ENCODE measurements at regions not wholly inside any gene's neighbourhood (a gene's known extent, or its start where the extent isn't known, plus 50 kb on each side); places are given as distances from the start of the nearest gene placed in this dataset.
"Not testable (repeated sequence)": the region's sequence is repeated elsewhere in the genome, so short reads cannot be mapped to it uniquely, and the experiment has no call there.

DNA sequence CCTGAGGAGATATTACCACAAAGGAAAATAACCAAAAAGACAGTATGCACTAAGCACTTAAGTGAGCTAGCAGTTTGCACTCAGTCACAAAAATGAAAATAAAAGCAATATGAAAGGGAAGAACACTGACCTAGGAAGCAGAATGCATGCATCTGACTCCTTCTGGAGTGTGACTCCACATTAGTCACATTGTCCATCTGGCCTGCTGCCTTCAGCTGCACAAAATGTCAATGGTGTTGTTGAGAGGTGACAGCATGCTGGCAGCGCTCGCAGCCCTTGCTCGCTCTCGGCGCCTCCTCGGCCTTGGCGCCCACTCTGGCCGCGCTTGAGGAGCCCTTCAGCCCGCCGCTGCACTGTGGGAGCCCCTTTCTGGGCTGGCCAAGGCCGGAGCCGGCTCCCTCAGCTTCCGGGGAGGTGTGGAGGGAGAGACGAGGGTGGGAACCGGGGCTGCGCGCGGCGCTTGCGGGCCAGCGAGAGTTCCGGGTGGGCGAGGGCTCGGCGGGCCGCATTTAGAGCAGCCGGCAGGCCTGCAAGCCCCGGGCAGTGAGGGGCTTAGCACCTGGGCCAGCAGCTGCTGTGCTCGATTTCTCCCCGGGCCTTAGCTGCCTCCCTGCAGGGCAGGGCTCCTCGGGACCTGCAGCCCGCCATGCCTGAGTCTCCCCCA lies 874.8 kb downstream of the RAB28 start:
- ATAC-seq, result not testable (repeated sequence)

DNA sequence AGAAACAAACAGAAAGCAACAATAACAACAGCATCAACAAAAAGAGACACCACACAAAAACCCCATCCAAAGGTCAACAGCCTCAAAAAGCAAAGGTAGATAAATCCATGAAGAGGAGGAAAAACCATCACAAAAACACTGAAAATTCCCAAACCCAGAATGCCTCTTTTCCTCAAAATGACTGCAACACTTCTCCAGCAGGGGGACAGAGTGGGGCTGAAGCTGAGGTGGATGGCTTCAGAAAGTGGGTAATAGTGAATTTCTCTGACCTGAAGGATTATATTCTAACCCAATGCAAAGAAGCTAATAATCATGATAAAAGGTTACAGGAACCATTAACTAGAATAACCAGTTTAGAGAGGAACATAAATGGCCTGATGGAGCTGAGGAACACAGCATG lies 888.2 kb downstream of the RAB28 start:
- no TSS peak for BruUV-seq (replicated peaks)
- CTCF ChIA-PET (ENCODE audit: low intra/inter-chr PET ratio), result no interaction called here

More for the DNA sequence above, 874.8 kb downstream of the RAB28 start:
- FAIRE-seq; H3K9ac ChIP-seq (ENCODE audit: insufficient read depth in 1 of 2, low read depth in 2 of 2, low read length in 2 of 2); H2AFZ ChIP-seq (ENCODE audit: low read depth, low read length); H3K27me3 ChIP-seq (ENCODE audit: control insufficient read depth in 2 of 2, insufficient read depth in 2 of 2, low read length in 2 of 2); H4K20me1 ChIP-seq (replicated peaks; ENCODE audit: control insufficient read depth, insufficient read depth, low read length); H3K4me2 ChIP-seq (ENCODE audit: insufficient read depth, low read length); in situ Hi-C loops (cut with MboI); H3K36me3 ChIP-seq (ENCODE audit: control insufficient read depth, insufficient read depth, low read length); H3K4me1 ChIP-seq (replicated peaks in 1 of 2; ENCODE audit: control insufficient read depth in 2 of 2, insufficient read depth in 2 of 2, low read length in 2 of 2); H3K9me1 ChIP-seq (ENCODE audit: control insufficient read depth, insufficient read depth, low read length); BruUV-seq (replicated peaks); H3K79me2 ChIP-seq (ENCODE audit: control insufficient read depth, insufficient read depth, low read length); H3K9me3 ChIP-seq (replicated peaks; ENCODE audit: control insufficient read depth, insufficient read depth, low read depth, low read length); intact Hi-C loops (cut with micrococcal nuclease); DNase-seq (ENCODE audit: extremely low read depth in 1 of 4, low spot score in 3 of 4); H3K27ac ChIP-seq (ENCODE audit: extremely low read depth, low read depth, low read length); POLR2A ChIA-PET; CTCF ChIA-PET (ENCODE audit: low intra/inter-chr PET ratio); H3K4me3 ChIP-seq: not testable (repeated sequence)
- 3% methylated on average over 18 of the region's 33 CpGs for WGBS (ENCODE audit: insufficient coverage, low coverage, missing lambda C conversion rate)

More for the DNA sequence above, 888.2 kb downstream of the RAB28 start:
- intact Hi-C loops (cut with micrococcal nuclease) (no loop called here), in situ Hi-C loops (cut with MboI) (no loop called here)
- Histone ChIP-seq H3K9me3 (replicated peaks; ENCODE audit: control insufficient read depth, insufficient read depth, low read depth, low read length) (no peaks in the 10 kb centered on the region), H3K4me3 (no peak overlapping the region), H3K27me3 (ENCODE audit: control insufficient read depth in 2 of 2, insufficient read depth in 2 of 2, low read length in 2 of 2) (no peaks in the 10 kb centered on the region), H3K4me2 (ENCODE audit: insufficient read depth, low read length) (no peak overlapping the region), H3K27ac (ENCODE audit: extremely low read depth, low read depth, low read length) (no peak overlapping the region), H2AFZ (ENCODE audit: low read depth, low read length) (no peak overlapping the region), H3K4me1 (replicated peaks in 1 of 2; ENCODE audit: control insufficient read depth in 2 of 2, insufficient read depth in 2 of 2, low read length in 2 of 2) (no peaks in the 10 kb centered on the region), H4K20me1 (replicated peaks; ENCODE audit: control insufficient read depth, insufficient read depth, low read length) (no peaks in the 10 kb centered on the region), H3K9me1 (ENCODE audit: control insufficient read depth, insufficient read depth, low read length) (no peaks in the 10 kb centered on the region), H3K79me2 (ENCODE audit: control insufficient read depth, insufficient read depth, low read length) (no peaks in the 10 kb centered on the region), H3K36me3 (ENCODE audit: control insufficient read depth, insufficient read depth, low read length) (no peaks in the 10 kb centered on the region), H3K9ac (ENCODE audit: insufficient read depth in 1 of 2, low read depth in 2 of 2, low read length in 2 of 2) (no peak overlapping the region)
- no peak for TF ChIP-seq ZKSCAN3 (CRISPR knock-in tag; IDR thresholded peaks at IDR 0.05)
- TF ChIP-seq STAT5B (CRISPR knock-in tag; IDR thresholded peaks at IDR 0.05), result no peak
- no peak for TF ChIP-seq ZNF551 (CRISPR knock-in tag; IDR thresholded peaks at IDR 0.05)
- POLR2A ChIA-PET, result interaction anchor here (0.7 kb wide), 1 partner anchor 692 kb away, joined by 4 read pairs; no protein-coding TSS in a partner anchor
- ATAC-seq (no peak), DNase-seq (ENCODE audit: extremely low read depth in 1 of 4, low spot score in 3 of 4) (no peak), FAIRE-seq (no peak)

All from K562 (cell line).